ENCODE measurements at regions not wholly inside any gene's neighbourhood (a gene's known extent, or its start where the extent isn't known, plus 50 kb on each side); places are given as distances from the start of the nearest gene placed in this dataset.
"Not testable (repeated sequence)": the region's sequence is repeated elsewhere in the genome, so short reads cannot be mapped to it uniquely, and the experiment has no call there.

GRCh38 chr7:131999193-131999592 is 442.8 kb upstream of the PODXL start:
- H3K27ac ChIP-seq: no peak overlapping the region
- no peak overlapping the region for H3K4me3 ChIP-seq (ENCODE audit: low read depth, low read length)
- DNase-seq: no peak
- no peak for TF ChIP-seq CTCF (IDR thresholded peaks at IDR 0.05; ENCODE audit: low read depth, low read length, missing control alignments)
- in situ Hi-C loops (cut with HindIII; ENCODE audit: low pct_ligation_motif_present, low sequenced_read_pairs): no loop called here
- H3K27me3 ChIP-seq (replicated peaks): no peaks in the 10 kb centered on the region
- H3K36me3 ChIP-seq (replicated peaks): no peaks in the 10 kb centered on the region

GRCh38 chr7:131995324-131995723 is 438.9 kb upstream of the PODXL start:
- in situ Hi-C loops (cut with HindIII; ENCODE audit: low pct_ligation_motif_present, low sequenced_read_pairs): no loop called here
- Histone ChIP-seq H3K27ac (no peak overlapping the region), H3K4me3 (ENCODE audit: low read depth, low read length) (no peak overlapping the region), H3K27me3 (replicated peaks) (no peaks in the 10 kb centered on the region), H3K36me3 (replicated peaks) (no peaks in the 10 kb centered on the region)
- no peak for DNase-seq
- TF ChIP-seq CTCF (IDR thresholded peaks at IDR 0.05; ENCODE audit: low read depth, low read length, missing control alignments): no peak

- H3K36me3 ChIP-seq (replicated peaks); H3K27me3 ChIP-seq (replicated peaks); H3K4me3 ChIP-seq (ENCODE audit: low read depth, low read length); H3K27ac ChIP-seq; DNase-seq; in situ Hi-C loops (cut with HindIII; ENCODE audit: low pct_ligation_motif_present, low sequenced_read_pairs): not testable (repeated sequence)
Observed at GRCh38 chr7:131981069-131981468, 424.6 kb upstream of the PODXL start.

GRCh38 chr7:131978118-131978517 is 421.7 kb upstream of the PODXL start:
- in situ Hi-C loops (cut with HindIII; ENCODE audit: low pct_ligation_motif_present, low sequenced_read_pairs); H3K36me3 ChIP-seq (replicated peaks); H3K27ac ChIP-seq; H3K27me3 ChIP-seq (replicated peaks); H3K4me3 ChIP-seq (ENCODE audit: low read depth, low read length); DNase-seq: not testable (repeated sequence)

GRCh38 chr7:131976411-131976810 is 420.0 kb upstream of the PODXL start:
- no peak for DNase-seq
- Histone ChIP-seq H3K36me3 (replicated peaks) (no peaks in the 10 kb centered on the region), H3K4me3 (ENCODE audit: low read depth, low read length) (no peak overlapping the region), H3K27ac (no peak overlapping the region), H3K27me3 (replicated peaks) (no peaks in the 10 kb centered on the region)
- in situ Hi-C loops (cut with HindIII; ENCODE audit: low pct_ligation_motif_present, low sequenced_read_pairs): no loop called here
- no peak for TF ChIP-seq CTCF (IDR thresholded peaks at IDR 0.05; ENCODE audit: low read depth, low read length, missing control alignments)

- no peak for TF ChIP-seq CTCF (IDR thresholded peaks at IDR 0.05; ENCODE audit: low read depth, low read length, missing control alignments)
- no peaks in the 10 kb centered on the region for H3K27me3 ChIP-seq (replicated peaks)
- in situ Hi-C loops (cut with HindIII; ENCODE audit: low pct_ligation_motif_present, low sequenced_read_pairs): no loop called here
- no peak overlapping the region for H3K27ac ChIP-seq
- no peaks in the 10 kb centered on the region for H3K36me3 ChIP-seq (replicated peaks)
- H3K4me3 ChIP-seq (ENCODE audit: low read depth, low read length): no peak overlapping the region
- DNase-seq: no peak
Observed at GRCh38 chr7:131974671-131975070, 418.2 kb upstream of the PODXL start.

- DNase-seq: no peak
- H3K27me3 ChIP-seq (replicated peaks): no peaks in the 10 kb centered on the region
- in situ Hi-C loops (cut with HindIII; ENCODE audit: low pct_ligation_motif_present, low sequenced_read_pairs): no loop called here
- H3K36me3 ChIP-seq (replicated peaks): no peaks in the 10 kb centered on the region
- no peak for TF ChIP-seq CTCF (IDR thresholded peaks at IDR 0.05; ENCODE audit: low read depth, low read length, missing control alignments)
- no peak overlapping the region for H3K27ac ChIP-seq
- H3K4me3 ChIP-seq (ENCODE audit: low read depth, low read length): no peak overlapping the region
Observed at GRCh38 chr7:131972251-131972650, 415.8 kb upstream of the PODXL start.
